OCI-LY7 (cell line): ENCODE measurements at regions not wholly inside any gene's neighbourhood (a gene's known extent, or its start where the extent isn't known, plus 50 kb on each side); places are given as distances from the start of the nearest gene placed in this dataset.

Experiments used
- EZH2phosphoT487 ChIP-seq: fragments of 200-600 bp; sonication (generic); IDR thresholded peaks from 2 replicates; pipeline ENCODE4 v1.6.1; 2018; ENCODE audit warnings: low read depth, borderline replicate concordance, mild to moderate bottlenecking, mixed run types, antibody characterized with exemption, low read length, moderate library complexity, mixed read lengths
- TF ChIP-seq, protein P1 (sequence below): fragments of 200-600 bp; sonication (generic); conservative IDR thresholded peaks from 2 replicates; pipeline ENCODE4 v1.5.1; 2014; ENCODE audit warnings: mild to moderate bottlenecking, antibody characterized with exemption, low read length, moderate library complexity, mixed read lengths

DNA sequence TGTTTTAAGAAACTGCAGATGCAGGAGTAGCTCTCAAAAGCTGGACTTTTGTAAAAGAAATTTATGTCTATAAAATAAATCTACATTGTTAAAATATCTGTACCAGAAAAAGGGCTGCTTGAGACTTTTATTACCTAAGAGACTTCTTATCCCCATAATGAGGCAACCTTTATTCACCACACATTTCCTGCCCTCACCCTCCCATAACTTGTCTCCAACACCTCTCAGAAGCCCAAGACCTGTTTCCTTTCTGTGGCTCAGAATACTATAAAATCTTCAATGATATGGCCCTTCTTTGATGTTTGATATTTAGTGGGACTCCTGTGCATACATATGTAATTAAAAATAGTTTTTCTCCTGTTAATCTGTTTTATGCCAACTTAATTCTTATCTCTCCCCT is 141.5 kb upstream of the FER start:
- no peak for TF ChIP-seq EZH2phosphoT487
- TF ChIP-seq, protein P1, sequence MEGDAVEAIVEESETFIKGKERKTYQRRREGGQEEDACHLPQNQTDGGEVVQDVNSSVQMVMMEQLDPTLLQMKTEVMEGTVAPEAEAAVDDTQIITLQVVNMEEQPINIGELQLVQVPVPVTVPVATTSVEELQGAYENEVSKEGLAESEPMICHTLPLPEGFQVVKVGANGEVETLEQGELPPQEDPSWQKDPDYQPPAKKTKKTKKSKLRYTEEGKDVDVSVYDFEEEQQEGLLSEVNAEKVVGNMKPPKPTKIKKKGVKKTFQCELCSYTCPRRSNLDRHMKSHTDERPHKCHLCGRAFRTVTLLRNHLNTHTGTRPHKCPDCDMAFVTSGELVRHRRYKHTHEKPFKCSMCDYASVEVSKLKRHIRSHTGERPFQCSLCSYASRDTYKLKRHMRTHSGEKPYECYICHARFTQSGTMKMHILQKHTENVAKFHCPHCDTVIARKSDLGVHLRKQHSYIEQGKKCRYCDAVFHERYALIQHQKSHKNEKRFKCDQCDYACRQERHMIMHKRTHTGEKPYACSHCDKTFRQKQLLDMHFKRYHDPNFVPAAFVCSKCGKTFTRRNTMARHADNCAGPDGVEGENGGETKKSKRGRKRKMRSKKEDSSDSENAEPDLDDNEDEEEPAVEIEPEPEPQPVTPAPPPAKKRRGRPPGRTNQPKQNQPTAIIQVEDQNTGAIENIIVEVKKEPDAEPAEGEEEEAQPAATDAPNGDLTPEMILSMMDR, result no peak
